Immature natural killer cell (primary cell): ENCODE measurements at regions not wholly inside any gene's neighbourhood (a gene's known extent, or its start where the extent isn't known, plus 50 kb on each side); places are given as distances from the start of the nearest gene placed in this dataset.
"Not testable (repeated sequence)": the region's sequence is repeated elsewhere in the genome, so short reads cannot be mapped to it uniquely, and the experiment has no call there.

ENCODE experiments used
- DNase-seq, 3 donors: peaks; one replicate each; pipeline ENCODE4 v3.0.0; 2022; ENCODE audit warnings: mixed read lengths in 1 of 3
- H3K27ac Mint-ChIP-seq, 6 donors: one replicate each; pipeline ENCODE4 v1.8.0; 2020; ENCODE audit warnings: mixed read lengths in 6 of 6, mild to moderate bottlenecking in 5 of 6, inconsistent platforms in 4 of 6, moderate library complexity in 3 of 6
- H3K27me3 Mint-ChIP-seq, 3 donors: one replicate each; pipeline ENCODE4 v1.8.0; 2020 to 2021; ENCODE audit warnings: low read depth in 3 of 3, mild to moderate bottlenecking in 3 of 3, mixed read lengths in 3 of 3, moderate library complexity in 3 of 3, inconsistent platforms in 1 of 3
- H3K36me3 Mint-ChIP-seq, 3 donors: one replicate each; pipeline ENCODE4 v1.8.0; 2020; ENCODE audit warnings: mixed read lengths in 3 of 3, inconsistent platforms in 2 of 3, mild to moderate bottlenecking in 2 of 3
- H3K4me1 Mint-ChIP-seq, 2 donors: one replicate each; pipeline ENCODE4 v1.8.0; 2020; ENCODE audit warnings: inconsistent platforms in 2 of 2, mild to moderate bottlenecking in 2 of 2, mixed read lengths in 2 of 2, moderate library complexity in 1 of 2
- H3K4me3 Mint-ChIP-seq, 5 donors: one replicate each; pipeline ENCODE4 v1.8.0; 2020; ENCODE audit warnings: mild to moderate bottlenecking in 5 of 5, mixed read lengths in 5 of 5, inconsistent platforms in 3 of 5, moderate library complexity in 3 of 5
- H3K9me3 Mint-ChIP-seq, 6 donors: one replicate each; pipeline ENCODE4 v1.8.0; 2020; ENCODE audit warnings: mild to moderate bottlenecking in 6 of 6, mixed read lengths in 6 of 6, inconsistent platforms in 4 of 6, moderate library complexity in 3 of 6

- no peaks in the 10 kb centered on the region for H3K36me3 Mint-ChIP-seq
- H3K27me3 Mint-ChIP-seq, result peaks cover 0 to 2% (median 0%) of the 10 kb centered on the region in 3 donors
- H3K9me3 Mint-ChIP-seq, result peaks cover 4 to 18% (median 6%) of the 10 kb centered on the region in 6 donors
- DNase-seq, result no peak
- H3K4me1 Mint-ChIP-seq, result no peaks in the 10 kb centered on the region
- H3K4me3 Mint-ChIP-seq, result no peak overlapping the region
- H3K27ac Mint-ChIP-seq, result no peak overlapping the region
Observed at GRCh38 chr6:120947111-120947510, 387.2 kb downstream of the TBC1D32 start.

- Mint-ChIP-seq H3K4me1 (no peaks in the 10 kb centered on the region), H3K4me3 (no peak overlapping the region)
Observed at GRCh38 chr6:120945905-120946594, 388.2 kb downstream of the TBC1D32 start.

GRCh38 chr6:120938876-120939472, 395.3 kb downstream of the TBC1D32 start:
- DNase-seq, result no peak
- Mint-ChIP-seq H3K27me3 (peaks cover 0 to 2% (median 0%) of the 10 kb centered on the region in 3 donors), H3K4me3 (no peak overlapping the region), H3K27ac (no peak overlapping the region), H3K4me1 (no peaks in the 10 kb centered on the region), H3K9me3 (peaks cover 0 to 6% (median 3%) of the 10 kb centered on the region in 6 donors), H3K36me3 (no peaks in the 10 kb centered on the region)

More at GRCh38 chr6:120945905-120946594, 388.2 kb downstream of the TBC1D32 start:
- no peak for DNase-seq
- H3K9me3 Mint-ChIP-seq, result peaks cover 4 to 11% (median 6%) of the 10 kb centered on the region in 6 donors
- no peak overlapping the region for H3K27ac Mint-ChIP-seq
- peaks cover 0 to 2% (median 0%) of the 10 kb centered on the region in 3 donors for H3K27me3 Mint-ChIP-seq
- H3K36me3 Mint-ChIP-seq, result no peaks in the 10 kb centered on the region

GRCh38 chr6:120938164-120938875, 396.0 kb downstream of the TBC1D32 start:
- Mint-ChIP-seq H3K36me3 (no peaks in the 10 kb centered on the region), H3K4me3 (no peak overlapping the region), H3K9me3 (peaks cover 0 to 5% (median 0%) of the 10 kb centered on the region in 6 donors), H3K4me1 (no peaks in the 10 kb centered on the region), H3K27me3 (peaks cover 0 to 2% (median 0%) of the 10 kb centered on the region in 3 donors), H3K27ac (no peak overlapping the region)
- DNase-seq, result no peak

GRCh38 chr6:120935908-120936307, 398.4 kb downstream of the TBC1D32 start:
- Mint-ChIP-seq H3K4me1 (no peaks in the 10 kb centered on the region), H3K27me3 (peaks cover 0 to 2% (median 0%) of the 10 kb centered on the region in 3 donors), H3K36me3 (no peaks in the 10 kb centered on the region), H3K27ac (no peak overlapping the region), H3K4me3 (no peak overlapping the region), H3K9me3 (peaks cover 0 to 2% (median 0%) of the 10 kb centered on the region in 6 donors)
- DNase-seq, result no peak

- no peaks in the 10 kb centered on the region for H3K4me1 Mint-ChIP-seq
- H3K9me3 Mint-ChIP-seq, result peaks cover 0 to 2% (median 0%) of the 10 kb centered on the region in 6 donors
- no peak for DNase-seq
- H3K4me3 Mint-ChIP-seq, result no peak overlapping the region
- H3K27ac Mint-ChIP-seq, result no peak overlapping the region
- peaks cover 0 to 2% (median 0%) of the 10 kb centered on the region in 3 donors for H3K27me3 Mint-ChIP-seq
- H3K36me3 Mint-ChIP-seq, result no peaks in the 10 kb centered on the region
Observed at GRCh38 chr6:120935016-120935415, 399.3 kb downstream of the TBC1D32 start.

GRCh38 chr6:120931520-120932180, 402.6 kb downstream of the TBC1D32 start:
- H3K9me3 Mint-ChIP-seq, result peaks cover 1 to 16% (median 7%) of the 10 kb centered on the region in 6 donors
- not testable (repeated sequence) for DNase-seq, H3K4me3 Mint-ChIP-seq, H3K27me3 Mint-ChIP-seq, H3K36me3 Mint-ChIP-seq, H3K4me1 Mint-ChIP-seq, H3K27ac Mint-ChIP-seq

- peaks cover 6 to 19% (median 12%) of the 10 kb centered on the region in 6 donors for H3K9me3 Mint-ChIP-seq
- H3K4me3 Mint-ChIP-seq, result not testable (repeated sequence)
Observed at GRCh38 chr6:120930500-120930899, 403.8 kb downstream of the TBC1D32 start.

GRCh38 chr6:120924214-120924613, 410.1 kb downstream of the TBC1D32 start:
- no peaks in the 10 kb centered on the region for H3K4me1 Mint-ChIP-seq
- peaks cover 8 to 38% (median 21%) of the 10 kb centered on the region in 6 donors for H3K9me3 Mint-ChIP-seq
- H3K27me3 Mint-ChIP-seq, result peaks cover 0 to 2% (median 1%) of the 10 kb centered on the region in 3 donors
- H3K27ac Mint-ChIP-seq, result no peak overlapping the region
- H3K4me3 Mint-ChIP-seq, result no peak overlapping the region
- DNase-seq, result no peak
- no peaks in the 10 kb centered on the region for H3K36me3 Mint-ChIP-seq

More at GRCh38 chr6:120930500-120930899, 403.8 kb downstream of the TBC1D32 start:
- not testable (repeated sequence) for H3K27ac Mint-ChIP-seq, H3K27me3 Mint-ChIP-seq, H3K36me3 Mint-ChIP-seq, DNase-seq, H3K4me1 Mint-ChIP-seq

- Mint-ChIP-seq H3K36me3 (no peaks in the 10 kb centered on the region), H3K9me3 (peaks cover 4 to 29% (median 8%) of the 10 kb centered on the region in 6 donors), H3K27ac (no peak overlapping the region), H3K27me3 (peaks cover 0 to 2% (median 0%) of the 10 kb centered on the region in 3 donors), H3K4me3 (no peak overlapping the region), H3K4me1 (no peaks in the 10 kb centered on the region)
- no peak for DNase-seq
Observed at GRCh38 chr6:120918137-120918536, 416.1 kb downstream of the TBC1D32 start.

GRCh38 chr6:120916844-120917243, 417.4 kb downstream of the TBC1D32 start:
- H3K4me3 Mint-ChIP-seq, result no peak overlapping the region
- H3K36me3 Mint-ChIP-seq, result no peaks in the 10 kb centered on the region
- no peak for DNase-seq
- H3K4me1 Mint-ChIP-seq, result no peaks in the 10 kb centered on the region
- H3K27ac Mint-ChIP-seq, result no peak overlapping the region
- peaks cover 0 to 2% (median 0%) of the 10 kb centered on the region in 3 donors for H3K27me3 Mint-ChIP-seq
- peaks cover 3 to 23% (median 7%) of the 10 kb centered on the region in 6 donors for H3K9me3 Mint-ChIP-seq

- no peak overlapping the region for H3K4me3 Mint-ChIP-seq
- peaks cover 4 to 26% (median 8%) of the 10 kb centered on the region in 6 donors for H3K9me3 Mint-ChIP-seq
- H3K27me3 Mint-ChIP-seq, result peaks cover 0 to 1% (median 0%) of the 10 kb centered on the region in 3 donors
- H3K36me3 Mint-ChIP-seq, result no peaks in the 10 kb centered on the region
- no peak overlapping the region for H3K27ac Mint-ChIP-seq
- H3K4me1 Mint-ChIP-seq, result no peaks in the 10 kb centered on the region
- no peak for DNase-seq
Observed at GRCh38 chr6:120913486-120913885, 420.8 kb downstream of the TBC1D32 start.

- peaks cover 0 to 1% (median 0%) of the 10 kb centered on the region in 3 donors for H3K27me3 Mint-ChIP-seq
- H3K27ac Mint-ChIP-seq, result no peak overlapping the region
- no peak overlapping the region for H3K4me3 Mint-ChIP-seq
- H3K4me1 Mint-ChIP-seq, result no peaks in the 10 kb centered on the region
- no peak for DNase-seq
- peaks cover 0 to 20% (median 5%) of the 10 kb centered on the region in 6 donors for H3K9me3 Mint-ChIP-seq
- no peaks in the 10 kb centered on the region for H3K36me3 Mint-ChIP-seq
Observed at GRCh38 chr6:120908767-120909166, 425.5 kb downstream of the TBC1D32 start.
